ENCODE measurements at regions not wholly inside any gene's neighbourhood (a gene's known extent, or its start where the extent isn't known, plus 50 kb on each side); places are given as distances from the start of the nearest gene placed in this dataset.
"Not testable (repeated sequence)": the region's sequence is repeated elsewhere in the genome, so short reads cannot be mapped to it uniquely, and the experiment has no call there.

- H3K27me3 Mint-ChIP-seq (ENCODE audit: low read depth, poor library complexity) = no peaks in the 10 kb centered on the region
- peaks cover 4% of the 10 kb centered on the region for H3K9me3 Mint-ChIP-seq
- DNase-seq = no peak
- peaks cover 61% of the 10 kb centered on the region for H3K4me1 Mint-ChIP-seq
- TF ChIP-seq CTCF (IDR thresholded peaks at IDR 0.05) = no peak
- H3K27ac Mint-ChIP-seq = no peak overlapping the region
- no peaks in the 10 kb centered on the region for H3K36me3 Mint-ChIP-seq (ENCODE audit: low read depth)
- H3K4me3 Mint-ChIP-seq = no peak overlapping the region
These were observed 56.7 kb upstream of the LPAR1 start for GRCh38 chr9:111094958-111095357.

- Mint-ChIP-seq H3K27ac (peak overlapping the region; percentile 78), H3K27me3 (ENCODE audit: low read depth, poor library complexity) (no peaks in the 10 kb centered on the region), H3K4me1 (peaks cover 57% of the 10 kb centered on the region), H3K4me3 (no peak overlapping the region), H3K9me3 (peaks cover 4% of the 10 kb centered on the region), H3K36me3 (ENCODE audit: low read depth) (no peaks in the 10 kb centered on the region)
- DNase-seq = no peak
- no peak for TF ChIP-seq CTCF (IDR thresholded peaks at IDR 0.05)
These were observed 56.2 kb upstream of the LPAR1 start for GRCh38 chr9:111094433-111094924.

GRCh38 chr9:111092167-111092566, 53.9 kb upstream of the LPAR1 start:
- not testable (repeated sequence) for H3K4me3 Mint-ChIP-seq; DNase-seq; H3K27ac Mint-ChIP-seq; H3K27me3 Mint-ChIP-seq (ENCODE audit: low read depth, poor library complexity); H3K36me3 Mint-ChIP-seq (ENCODE audit: low read depth)
- Mint-ChIP-seq H3K9me3 (peaks cover 11% of the 10 kb centered on the region), H3K4me1 (peaks cover 34% of the 10 kb centered on the region)
